ENCODE measurements at regions not wholly inside any gene's neighbourhood (a gene's known extent, or its start where the extent isn't known, plus 50 kb on each side); places are given as distances from the start of the nearest gene placed in this dataset.

- no peak for TF ChIP-seq CTCF (IDR thresholded peaks at IDR 0.05; ENCODE audit: low read length)
- TF ChIP-seq EZH2 (optimal IDR thresholded peaks at IDR 0.05; ENCODE audit: low read depth, low read length) = no peak
Observed at GRCh38 chr2:129314120-129314519, 665.3 kb upstream of the RAB6C start.
